ENCODE measurements at regions not wholly inside any gene's neighbourhood (a gene's known extent, or its start where the extent isn't known, plus 50 kb on each side); places are given as distances from the start of the nearest gene placed in this dataset.

DNA sequence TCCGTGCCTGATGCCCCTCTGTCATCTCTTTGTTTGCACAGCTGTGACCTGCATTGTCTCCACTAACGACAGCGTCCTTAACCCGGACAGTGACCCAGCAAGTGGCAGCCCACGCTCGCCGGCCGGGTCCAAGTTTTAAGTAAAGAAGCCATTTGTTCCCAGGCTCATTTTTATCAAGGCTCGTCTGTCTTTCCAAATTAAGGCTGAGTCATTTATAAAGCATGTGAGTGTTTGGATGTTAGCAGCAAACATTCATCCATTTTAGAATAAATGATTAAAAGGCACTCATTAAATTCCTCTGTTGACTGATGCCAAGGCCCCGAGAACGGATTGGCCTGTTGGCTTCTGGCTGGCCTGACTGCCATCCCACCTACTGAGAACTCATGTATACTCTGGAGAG lies 514.5 kb downstream of the NPHP4 start (continued):
- TF ChIP-seq, protein P1, sequence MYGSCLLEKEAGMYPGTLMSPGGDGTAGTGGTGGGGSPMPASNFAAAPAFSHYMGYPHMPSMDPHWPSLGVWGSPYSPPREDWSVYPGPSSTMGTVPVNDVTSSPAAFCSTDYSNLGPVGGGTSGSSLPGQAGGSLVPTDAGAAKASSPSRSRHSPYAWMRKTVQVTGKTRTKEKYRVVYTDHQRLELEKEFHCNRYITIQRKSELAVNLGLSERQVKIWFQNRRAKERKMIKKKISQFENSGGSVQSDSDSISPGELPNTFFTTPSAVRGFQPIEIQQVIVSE (CRISPR knock-in tag; IDR thresholded peaks at IDR 0.05; ENCODE audit: borderline replicate concordance), result no peak

DNA sequence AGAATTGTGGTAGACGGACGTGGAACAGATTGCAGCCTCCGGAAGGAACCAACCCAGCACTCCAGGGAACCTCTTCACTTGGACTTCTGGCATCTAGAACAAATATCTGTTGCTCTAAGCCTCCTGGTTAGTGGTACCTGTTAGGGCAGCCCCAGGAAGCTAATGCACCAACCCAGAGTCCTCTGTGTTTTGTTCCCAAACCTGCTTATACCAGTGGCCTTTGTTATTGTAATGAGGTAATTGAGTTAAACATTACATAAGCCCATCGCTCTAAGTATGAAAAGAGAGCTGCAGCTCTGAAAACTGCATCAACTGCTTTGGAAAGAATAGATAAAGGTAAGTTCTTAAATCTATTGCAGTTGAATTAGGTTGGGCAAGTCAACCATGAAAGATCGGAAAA lies 516.7 kb downstream of the NPHP4 start:
- Mint-ChIP-seq H3K27me3 (ENCODE audit: low read depth) (peaks cover 9% of the 10 kb centered on the region; the same call in 1 of the 2 replicates), H3K4me3 (no peak overlapping the region), H3K27ac (no peak overlapping the region), H3K4me1 (no peaks in the 10 kb centered on the region), H3K9me3 (peaks cover 88% of the 10 kb centered on the region), H3K36me3 (peaks cover 75% of the 10 kb centered on the region)
- POLR2A ChIA-PET, result no interaction called here
- TF ChIP-seq SOX15 (CRISPR knock-in tag; IDR thresholded peaks at IDR 0.05) (no peak), NFYB (CRISPR knock-in tag; conservative IDR thresholded peaks at IDR 0.05; ENCODE audit: low read depth) (no peak), ATF1 (CRISPR knock-in tag; IDR thresholded peaks at IDR 0.05) (no peak), ZBTB21 (CRISPR knock-in tag; IDR thresholded peaks at IDR 0.05; ENCODE audit: borderline replicate concordance) (no peak), KAT7 (CRISPR knock-in tag; IDR thresholded peaks at IDR 0.05; ENCODE audit: borderline replicate concordance) (no peak), TEAD4 (CRISPR knock-in tag; IDR thresholded peaks at IDR 0.05) (no peak), GABPB1 (CRISPR knock-in tag; IDR thresholded peaks at IDR 0.05) (no peak)
- TF ChIP-seq, protein P2, sequence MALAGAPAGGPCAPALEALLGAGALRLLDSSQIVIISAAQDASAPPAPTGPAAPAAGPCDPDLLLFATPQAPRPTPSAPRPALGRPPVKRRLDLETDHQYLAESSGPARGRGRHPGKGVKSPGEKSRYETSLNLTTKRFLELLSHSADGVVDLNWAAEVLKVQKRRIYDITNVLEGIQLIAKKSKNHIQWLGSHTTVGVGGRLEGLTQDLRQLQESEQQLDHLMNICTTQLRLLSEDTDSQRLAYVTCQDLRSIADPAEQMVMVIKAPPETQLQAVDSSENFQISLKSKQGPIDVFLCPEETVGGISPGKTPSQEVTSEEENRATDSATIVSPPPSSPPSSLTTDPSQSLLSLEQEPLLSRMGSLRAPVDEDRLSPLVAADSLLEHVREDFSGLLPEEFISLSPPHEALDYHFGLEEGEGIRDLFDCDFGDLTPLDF (CRISPR knock-in tag; IDR thresholded peaks at IDR 0.05), result no peak
- TF ChIP-seq, protein P3, sequence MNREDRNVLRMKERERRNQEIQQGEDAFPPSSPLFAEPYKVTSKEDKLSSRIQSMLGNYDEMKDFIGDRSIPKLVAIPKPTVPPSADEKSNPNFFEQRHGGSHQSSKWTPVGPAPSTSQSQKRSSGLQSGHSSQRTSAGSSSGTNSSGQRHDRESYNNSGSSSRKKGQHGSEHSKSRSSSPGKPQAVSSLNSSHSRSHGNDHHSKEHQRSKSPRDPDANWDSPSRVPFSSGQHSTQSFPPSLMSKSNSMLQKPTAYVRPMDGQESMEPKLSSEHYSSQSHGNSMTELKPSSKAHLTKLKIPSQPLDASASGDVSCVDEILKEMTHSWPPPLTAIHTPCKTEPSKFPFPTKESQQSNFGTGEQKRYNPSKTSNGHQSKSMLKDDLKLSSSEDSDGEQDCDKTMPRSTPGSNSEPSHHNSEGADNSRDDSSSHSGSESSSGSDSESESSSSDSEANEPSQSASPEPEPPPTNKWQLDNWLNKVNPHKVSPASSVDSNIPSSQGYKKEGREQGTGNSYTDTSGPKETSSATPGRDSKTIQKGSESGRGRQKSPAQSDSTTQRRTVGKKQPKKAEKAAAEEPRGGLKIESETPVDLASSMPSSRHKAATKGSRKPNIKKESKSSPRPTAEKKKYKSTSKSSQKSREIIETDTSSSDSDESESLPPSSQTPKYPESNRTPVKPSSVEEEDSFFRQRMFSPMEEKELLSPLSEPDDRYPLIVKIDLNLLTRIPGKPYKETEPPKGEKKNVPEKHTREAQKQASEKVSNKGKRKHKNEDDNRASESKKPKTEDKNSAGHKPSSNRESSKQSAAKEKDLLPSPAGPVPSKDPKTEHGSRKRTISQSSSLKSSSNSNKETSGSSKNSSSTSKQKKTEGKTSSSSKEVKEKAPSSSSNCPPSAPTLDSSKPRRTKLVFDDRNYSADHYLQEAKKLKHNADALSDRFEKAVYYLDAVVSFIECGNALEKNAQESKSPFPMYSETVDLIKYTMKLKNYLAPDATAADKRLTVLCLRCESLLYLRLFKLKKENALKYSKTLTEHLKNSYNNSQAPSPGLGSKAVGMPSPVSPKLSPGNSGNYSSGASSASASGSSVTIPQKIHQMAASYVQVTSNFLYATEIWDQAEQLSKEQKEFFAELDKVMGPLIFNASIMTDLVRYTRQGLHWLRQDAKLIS (CRISPR knock-in tag; IDR thresholded peaks at IDR 0.05; ENCODE audit: borderline replicate concordance), result no peak
- TF ChIP-seq, protein P4, sequence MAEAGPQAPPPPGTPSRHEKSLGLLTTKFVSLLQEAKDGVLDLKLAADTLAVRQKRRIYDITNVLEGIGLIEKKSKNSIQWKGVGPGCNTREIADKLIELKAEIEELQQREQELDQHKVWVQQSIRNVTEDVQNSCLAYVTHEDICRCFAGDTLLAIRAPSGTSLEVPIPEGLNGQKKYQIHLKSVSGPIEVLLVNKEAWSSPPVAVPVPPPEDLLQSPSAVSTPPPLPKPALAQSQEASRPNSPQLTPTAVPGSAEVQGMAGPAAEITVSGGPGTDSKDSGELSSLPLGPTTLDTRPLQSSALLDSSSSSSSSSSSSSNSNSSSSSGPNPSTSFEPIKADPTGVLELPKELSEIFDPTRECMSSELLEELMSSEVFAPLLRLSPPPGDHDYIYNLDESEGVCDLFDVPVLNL (CRISPR knock-in tag; IDR thresholded peaks at IDR 0.05; ENCODE audit: borderline replicate concordance, low read depth), result no peak
- TF ChIP-seq, protein P1 (CRISPR knock-in tag; IDR thresholded peaks at IDR 0.05; ENCODE audit: borderline replicate concordance), result no peak
- TF ChIP-seq, protein P5, sequence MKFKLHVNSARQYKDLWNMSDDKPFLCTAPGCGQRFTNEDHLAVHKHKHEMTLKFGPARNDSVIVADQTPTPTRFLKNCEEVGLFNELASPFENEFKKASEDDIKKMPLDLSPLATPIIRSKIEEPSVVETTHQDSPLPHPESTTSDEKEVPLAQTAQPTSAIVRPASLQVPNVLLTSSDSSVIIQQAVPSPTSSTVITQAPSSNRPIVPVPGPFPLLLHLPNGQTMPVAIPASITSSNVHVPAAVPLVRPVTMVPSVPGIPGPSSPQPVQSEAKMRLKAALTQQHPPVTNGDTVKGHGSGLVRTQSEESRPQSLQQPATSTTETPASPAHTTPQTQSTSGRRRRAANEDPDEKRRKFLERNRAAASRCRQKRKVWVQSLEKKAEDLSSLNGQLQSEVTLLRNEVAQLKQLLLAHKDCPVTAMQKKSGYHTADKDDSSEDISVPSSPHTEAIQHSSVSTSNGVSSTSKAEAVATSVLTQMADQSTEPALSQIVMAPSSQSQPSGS (CRISPR knock-in tag; IDR thresholded peaks at IDR 0.05; ENCODE audit: borderline replicate concordance, low read depth), result no peak
- no peak for DNase-seq (ENCODE audit: low spot score)
- no peak for ATAC-seq
- CTCF ChIA-PET, result no interaction called here

DNA sequence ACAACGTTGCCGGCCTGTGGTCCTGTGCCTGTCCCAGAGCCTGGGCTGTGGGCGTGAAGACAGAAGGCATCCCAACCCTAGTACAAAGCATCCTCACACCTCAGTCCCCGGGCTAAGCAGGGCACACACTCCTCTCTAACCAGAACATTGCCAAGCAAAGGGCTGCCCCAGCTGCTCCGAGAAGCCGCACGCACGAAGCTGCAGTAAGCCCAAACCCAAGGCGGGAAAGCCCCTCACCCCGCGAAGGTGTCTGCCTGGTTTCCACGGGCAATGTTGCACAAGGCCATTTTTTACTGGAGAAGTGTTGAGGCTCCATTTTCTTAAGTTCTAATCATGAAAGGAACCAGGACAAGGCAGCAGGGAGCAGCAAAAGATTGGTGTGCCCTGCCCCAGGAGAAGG lies 519.0 kb downstream of the NPHP4 start:
- Mint-ChIP-seq H3K27me3 (ENCODE audit: low read depth) (peaks cover 12% of the 10 kb centered on the region), H3K4me3 (no peak overlapping the region), H3K27ac (no peak overlapping the region), H3K36me3 (peaks cover 78% of the 10 kb centered on the region), H3K4me1 (no peaks in the 10 kb centered on the region), H3K9me3 (peaks cover 94% of the 10 kb centered on the region)
- CTCF ChIA-PET, result no interaction called here
- DNase-seq (ENCODE audit: low spot score) (no peak), ATAC-seq (no peak)
- POLR2A ChIA-PET, result no interaction called here
- TF ChIP-seq ELF4 (CRISPR knock-in tag; IDR thresholded peaks at IDR 0.05; ENCODE audit: low read depth) (no peak), GRHL2 (CRISPR knock-in tag; IDR thresholded peaks at IDR 0.05; ENCODE audit: insufficient replicate concordance, severe bottlenecking) (no peak), ZNF219 (CRISPR knock-in tag; IDR thresholded peaks at IDR 0.05; ENCODE audit: borderline replicate concordance) (no peak), FOXK1 (CRISPR knock-in tag; IDR thresholded peaks at IDR 0.05) (no peak), EMX1 (CRISPR knock-in tag; IDR thresholded peaks at IDR 0.05) (no peak)
- TF ChIP-seq, protein P6, sequence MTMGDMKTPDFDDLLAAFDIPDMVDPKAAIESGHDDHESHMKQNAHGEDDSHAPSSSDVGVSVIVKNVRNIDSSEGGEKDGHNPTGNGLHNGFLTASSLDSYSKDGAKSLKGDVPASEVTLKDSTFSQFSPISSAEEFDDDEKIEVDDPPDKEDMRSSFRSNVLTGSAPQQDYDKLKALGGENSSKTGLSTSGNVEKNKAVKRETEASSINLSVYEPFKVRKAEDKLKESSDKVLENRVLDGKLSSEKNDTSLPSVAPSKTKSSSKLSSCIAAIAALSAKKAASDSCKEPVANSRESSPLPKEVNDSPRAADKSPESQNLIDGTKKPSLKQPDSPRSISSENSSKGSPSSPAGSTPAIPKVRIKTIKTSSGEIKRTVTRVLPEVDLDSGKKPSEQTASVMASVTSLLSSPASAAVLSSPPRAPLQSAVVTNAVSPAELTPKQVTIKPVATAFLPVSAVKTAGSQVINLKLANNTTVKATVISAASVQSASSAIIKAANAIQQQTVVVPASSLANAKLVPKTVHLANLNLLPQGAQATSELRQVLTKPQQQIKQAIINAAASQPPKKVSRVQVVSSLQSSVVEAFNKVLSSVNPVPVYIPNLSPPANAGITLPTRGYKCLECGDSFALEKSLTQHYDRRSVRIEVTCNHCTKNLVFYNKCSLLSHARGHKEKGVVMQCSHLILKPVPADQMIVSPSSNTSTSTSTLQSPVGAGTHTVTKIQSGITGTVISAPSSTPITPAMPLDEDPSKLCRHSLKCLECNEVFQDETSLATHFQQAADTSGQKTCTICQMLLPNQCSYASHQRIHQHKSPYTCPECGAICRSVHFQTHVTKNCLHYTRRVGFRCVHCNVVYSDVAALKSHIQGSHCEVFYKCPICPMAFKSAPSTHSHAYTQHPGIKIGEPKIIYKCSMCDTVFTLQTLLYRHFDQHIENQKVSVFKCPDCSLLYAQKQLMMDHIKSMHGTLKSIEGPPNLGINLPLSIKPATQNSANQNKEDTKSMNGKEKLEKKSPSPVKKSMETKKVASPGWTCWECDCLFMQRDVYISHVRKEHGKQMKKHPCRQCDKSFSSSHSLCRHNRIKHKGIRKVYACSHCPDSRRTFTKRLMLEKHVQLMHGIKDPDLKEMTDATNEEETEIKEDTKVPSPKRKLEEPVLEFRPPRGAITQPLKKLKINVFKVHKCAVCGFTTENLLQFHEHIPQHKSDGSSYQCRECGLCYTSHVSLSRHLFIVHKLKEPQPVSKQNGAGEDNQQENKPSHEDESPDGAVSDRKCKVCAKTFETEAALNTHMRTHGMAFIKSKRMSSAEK (CRISPR knock-in tag; IDR thresholded peaks at IDR 0.05; ENCODE audit: borderline replicate concordance), result no peak
- TF ChIP-seq, protein P4 (CRISPR knock-in tag; IDR thresholded peaks at IDR 0.05; ENCODE audit: borderline replicate concordance, low read depth), result no peak

All from WTC11 (cell line).